ENCODE measurements at regions not wholly inside any gene's neighbourhood (a gene's known extent, or its start where the extent isn't known, plus 50 kb on each side); places are given as distances from the start of the nearest gene placed in this dataset.

- Mint-ChIP-seq H3K27ac (no peak overlapping the region), H3K36me3 (ENCODE audit: insufficient read depth in 1 of 3, low read depth in 3 of 3) (no peaks in the 10 kb centered on the region), H3K4me3 (no peak overlapping the region), H3K9me3 (no peaks in the 10 kb centered on the region), H3K4me1 (peaks cover 0 to 5% of the 10 kb centered on the region in 2 experiments; a peak in 2 of 4 replicates), H3K27me3 (ENCODE audit: low read depth) (no peaks in the 10 kb centered on the region)
- Histone ChIP-seq H3K9me3 (ENCODE audit: control insufficient read depth, low read depth, low read length) (no peaks in the 10 kb centered on the region), H2BK20ac (ENCODE audit: low read depth, low read length, poor library complexity, severe bottlenecking) (no peak overlapping the region), H3K4me2 (ENCODE audit: insufficient read depth, insufficient read length, low read length) (no peak overlapping the region), H4K5ac (ENCODE audit: insufficient read length, low read depth, low read length) (no peak overlapping the region), H3K9ac (ENCODE audit: extremely low read depth, insufficient read length, low read length) (no peak overlapping the region), H3K18ac (ENCODE audit: insufficient read length, low read depth, low read length) (no peak overlapping the region), H2BK15ac (ENCODE audit: low read depth, low read length) (no peak overlapping the region), H3K79me1 (ENCODE audit: insufficient read depth, low read depth, low read length, poor library complexity, severe bottlenecking) (no peaks in the 10 kb centered on the region), H3K4me1 (ENCODE audit: insufficient read depth, low read length) (no peaks in the 10 kb centered on the region), H4K91ac (ENCODE audit: insufficient read length, low read depth, low read length) (no peak overlapping the region), H2BK5ac (ENCODE audit: insufficient read length, low read length) (no peak overlapping the region), H3K79me2 (ENCODE audit: insufficient read depth, low read length) (no peaks in the 10 kb centered on the region), H3T11ph (ENCODE audit: low read length) (no peak overlapping the region), H2AK5ac (ENCODE audit: insufficient read length, low read length) (no peak overlapping the region), H3K27ac (ENCODE audit: insufficient read length, low read depth, low read length) (no peak overlapping the region), H2AFZ (ENCODE audit: low read length) (no peak overlapping the region), H3K4ac (ENCODE audit: low read depth, low read length) (no peak overlapping the region), H3K56ac (ENCODE audit: insufficient read length, low read depth, low read length) (no peak overlapping the region), H4K20me1 (ENCODE audit: control insufficient read depth, insufficient read depth, insufficient read length) (no peaks in the 10 kb centered on the region), H3K27me3 (ENCODE audit: insufficient read depth, low read length) (no peaks in the 10 kb centered on the region), H2BK120ac (ENCODE audit: low read depth, low read length, poor library complexity, severe bottlenecking) (no peak overlapping the region), H4K8ac (replicated peaks; ENCODE audit: insufficient read length, low read depth, low read length) (no peak overlapping the region), H3K23me2 (ENCODE audit: insufficient read length, low read depth, low read length, poor library complexity, severe bottlenecking) (no peaks in the 10 kb centered on the region), H3K14ac (ENCODE audit: insufficient read depth, low read length) (no peak overlapping the region), H2BK12ac (ENCODE audit: insufficient read length, low read depth, low read length) (no peak overlapping the region), H3K23ac (ENCODE audit: insufficient read length, low read depth, low read length) (no peak overlapping the region)
- DNase-seq, result no peak
- TF ChIP-seq, protein P1, sequence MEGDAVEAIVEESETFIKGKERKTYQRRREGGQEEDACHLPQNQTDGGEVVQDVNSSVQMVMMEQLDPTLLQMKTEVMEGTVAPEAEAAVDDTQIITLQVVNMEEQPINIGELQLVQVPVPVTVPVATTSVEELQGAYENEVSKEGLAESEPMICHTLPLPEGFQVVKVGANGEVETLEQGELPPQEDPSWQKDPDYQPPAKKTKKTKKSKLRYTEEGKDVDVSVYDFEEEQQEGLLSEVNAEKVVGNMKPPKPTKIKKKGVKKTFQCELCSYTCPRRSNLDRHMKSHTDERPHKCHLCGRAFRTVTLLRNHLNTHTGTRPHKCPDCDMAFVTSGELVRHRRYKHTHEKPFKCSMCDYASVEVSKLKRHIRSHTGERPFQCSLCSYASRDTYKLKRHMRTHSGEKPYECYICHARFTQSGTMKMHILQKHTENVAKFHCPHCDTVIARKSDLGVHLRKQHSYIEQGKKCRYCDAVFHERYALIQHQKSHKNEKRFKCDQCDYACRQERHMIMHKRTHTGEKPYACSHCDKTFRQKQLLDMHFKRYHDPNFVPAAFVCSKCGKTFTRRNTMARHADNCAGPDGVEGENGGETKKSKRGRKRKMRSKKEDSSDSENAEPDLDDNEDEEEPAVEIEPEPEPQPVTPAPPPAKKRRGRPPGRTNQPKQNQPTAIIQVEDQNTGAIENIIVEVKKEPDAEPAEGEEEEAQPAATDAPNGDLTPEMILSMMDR (conservative IDR thresholded peaks at IDR 0.05), result no peak
- no CpG with 5 or more reads among the region's 2 CpGs for WGBS (ENCODE audit: extremely low coverage, insufficient read length, low lambda C conversion rate)
These were observed 480.5 kb upstream of the RAG2 start for GRCh38 chr11:37078521-37078920.
